Osteoblast (primary cell): ENCODE measurements at regions not wholly inside any gene's neighbourhood (a gene's known extent, or its start where the extent isn't known, plus 50 kb on each side); places are given as distances from the start of the nearest gene placed in this dataset.

Experiments
- DNase-seq: peaks from one replicate; pipeline ENCODE4 v3.0.0; 2011; ENCODE audit warnings: low spot score, mixed read lengths; ENCODE audit not compliant: insufficient read length; ENCODE audit errors: missing footprints
- H2AFZ ChIP-seq: 2 replicates; pipeline ENCODE4 v1.6.0; 2011; ENCODE audit warnings: mild to moderate bottlenecking, low read length
- H3K27ac ChIP-seq: 2 replicates; pipeline ENCODE4 v1.5.1; 2011; ENCODE audit warnings: mild to moderate bottlenecking, low read depth, low read length, moderate library complexity
- H3K27me3 ChIP-seq: 2 replicates; pipeline ENCODE4 v1.6.0; 2012; ENCODE audit warnings: mild to moderate bottlenecking, control low read depth, inconsistent platforms, low read length, moderate library complexity; ENCODE audit not compliant: insufficient read depth
- H3K36me3 ChIP-seq: 2 replicates; pipeline ENCODE4 v1.5.1; 2011; ENCODE audit warnings: mild to moderate bottlenecking, low read length, control low read depth, moderate library complexity; ENCODE audit not compliant: insufficient read depth
- H3K4me1 ChIP-seq: 2 replicates; pipeline ENCODE4 v1.5.1; 2011; ENCODE audit warnings: mild to moderate bottlenecking, low read length, control low read depth, moderate library complexity; ENCODE audit not compliant: insufficient read depth
- H3K4me2 ChIP-seq: 2 replicates; pipeline ENCODE4 v1.6.0; 2011; ENCODE audit warnings: mild to moderate bottlenecking, low read length; ENCODE audit not compliant: insufficient read depth
- H3K4me3 ChIP-seq: fragments of 200-600 bp; sonication (generic); 3 replicates; pipeline ENCODE4 v1.5.1; 2012; ENCODE audit warnings: mild to moderate bottlenecking, low read length, inconsistent platforms; ENCODE audit not compliant: insufficient read depth
- H3K79me2 ChIP-seq: 2 replicates; pipeline ENCODE4 v1.6.0; 2012; ENCODE audit warnings: mild to moderate bottlenecking, low read length, control low read depth, inconsistent platforms; ENCODE audit not compliant: insufficient read depth
- H3K9me3 ChIP-seq: 2 replicates; pipeline ENCODE4 v1.5.1; 2011; ENCODE audit warnings: low read depth, low read length, control low read depth
- H4K20me1 ChIP-seq: 2 replicates; pipeline ENCODE4 v1.6.0; 2012; ENCODE audit warnings: mild to moderate bottlenecking, low read length, control low read depth; ENCODE audit not compliant: insufficient read depth
- TF ChIP-seq, protein P1 (sequence below): IDR thresholded peaks from 2 replicates; pipeline ENCODE4 v1.5.1; 2011; ENCODE audit warnings: mild to moderate bottlenecking, low read depth, low read length, moderate library complexity; ENCODE audit errors: extremely low read depth

DNA sequence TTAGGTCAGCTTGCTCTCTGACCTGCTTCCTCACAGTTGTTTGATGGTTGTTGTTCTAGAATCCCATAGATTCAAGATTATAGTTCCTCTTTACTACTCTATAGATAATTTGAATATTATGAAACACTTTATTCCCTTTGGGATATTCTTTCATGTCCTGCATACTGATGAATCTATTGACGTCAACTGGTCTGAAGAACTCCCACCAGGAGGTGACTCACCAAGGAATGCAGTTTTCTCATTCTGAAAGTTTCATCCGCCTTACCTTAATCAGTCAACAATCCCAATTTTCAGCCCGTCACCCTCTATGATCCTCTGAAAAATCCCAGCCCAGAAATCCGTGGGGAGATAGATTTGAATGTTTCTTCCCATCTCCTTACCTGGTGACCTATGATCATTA, 834.1 kb upstream of the PRMT6 start:
- Histone ChIP-seq H3K4me2 (no peak overlapping the region), H4K20me1 (no peaks in the 10 kb centered on the region), H3K79me2 (no peaks in the 10 kb centered on the region), H3K27ac (no peak overlapping the region), H3K4me1 (no peaks in the 10 kb centered on the region), H3K4me3 (no peak overlapping the region), H3K27me3 (no peaks in the 10 kb centered on the region), H2AFZ (no peak overlapping the region), H3K9me3 (no peaks in the 10 kb centered on the region), H3K36me3 (no peaks in the 10 kb centered on the region)
- TF ChIP-seq, protein P1, sequence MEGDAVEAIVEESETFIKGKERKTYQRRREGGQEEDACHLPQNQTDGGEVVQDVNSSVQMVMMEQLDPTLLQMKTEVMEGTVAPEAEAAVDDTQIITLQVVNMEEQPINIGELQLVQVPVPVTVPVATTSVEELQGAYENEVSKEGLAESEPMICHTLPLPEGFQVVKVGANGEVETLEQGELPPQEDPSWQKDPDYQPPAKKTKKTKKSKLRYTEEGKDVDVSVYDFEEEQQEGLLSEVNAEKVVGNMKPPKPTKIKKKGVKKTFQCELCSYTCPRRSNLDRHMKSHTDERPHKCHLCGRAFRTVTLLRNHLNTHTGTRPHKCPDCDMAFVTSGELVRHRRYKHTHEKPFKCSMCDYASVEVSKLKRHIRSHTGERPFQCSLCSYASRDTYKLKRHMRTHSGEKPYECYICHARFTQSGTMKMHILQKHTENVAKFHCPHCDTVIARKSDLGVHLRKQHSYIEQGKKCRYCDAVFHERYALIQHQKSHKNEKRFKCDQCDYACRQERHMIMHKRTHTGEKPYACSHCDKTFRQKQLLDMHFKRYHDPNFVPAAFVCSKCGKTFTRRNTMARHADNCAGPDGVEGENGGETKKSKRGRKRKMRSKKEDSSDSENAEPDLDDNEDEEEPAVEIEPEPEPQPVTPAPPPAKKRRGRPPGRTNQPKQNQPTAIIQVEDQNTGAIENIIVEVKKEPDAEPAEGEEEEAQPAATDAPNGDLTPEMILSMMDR = no peak
- no peak for DNase-seq

DNA sequence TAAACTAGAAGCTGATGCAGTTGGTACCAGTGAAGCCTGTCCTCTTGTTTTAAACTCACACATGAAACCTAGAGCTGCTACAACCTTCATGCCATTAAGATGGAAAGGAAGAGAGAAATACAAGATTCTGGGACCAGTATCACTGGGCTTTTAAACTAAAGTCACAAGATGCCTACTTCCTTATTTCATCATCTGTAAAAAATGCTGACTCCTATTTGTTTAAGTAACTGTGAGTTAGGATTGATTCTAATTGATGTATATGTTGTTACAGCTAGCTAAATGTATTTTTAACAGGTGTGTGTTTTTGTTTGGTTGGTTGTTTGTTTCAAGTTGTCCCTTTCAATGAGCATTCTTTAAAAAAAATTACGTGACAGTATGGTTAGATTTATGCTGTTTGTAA, 833.3 kb upstream of the PRMT6 start:
- Histone ChIP-seq H3K79me2 (no peaks in the 10 kb centered on the region), H3K27me3 (no peaks in the 10 kb centered on the region), H3K4me2 (no peak overlapping the region), H3K36me3 (no peaks in the 10 kb centered on the region), H3K9me3 (no peaks in the 10 kb centered on the region), H3K27ac (no peak overlapping the region), H3K4me1 (no peaks in the 10 kb centered on the region), H3K4me3 (no peak overlapping the region), H2AFZ (no peak overlapping the region), H4K20me1 (no peaks in the 10 kb centered on the region)
- no peak for DNase-seq
- TF ChIP-seq, protein P1 = no peak

DNA sequence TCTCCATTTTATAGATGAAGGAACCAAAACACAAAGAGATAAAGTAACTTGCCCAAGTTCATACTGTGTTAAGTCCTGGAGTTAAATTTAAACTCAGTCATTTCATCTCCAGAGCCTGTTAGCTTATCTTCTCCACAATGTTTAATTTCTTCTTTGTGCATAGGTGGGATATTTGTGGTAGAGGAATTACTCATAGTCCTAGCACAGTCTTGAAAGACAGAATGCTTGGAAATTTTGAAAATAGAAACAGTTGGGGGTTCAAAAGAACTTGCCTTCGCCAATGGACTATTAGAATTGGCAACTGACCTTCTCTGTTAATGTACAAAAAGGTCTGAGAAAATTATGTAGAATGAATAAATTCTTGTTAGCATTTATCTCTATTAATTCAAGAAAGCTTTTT, 832.0 kb upstream of the PRMT6 start:
- Histone ChIP-seq H3K79me2 (no peaks in the 10 kb centered on the region), H3K27ac (no peak overlapping the region), H3K4me2 (no peak overlapping the region), H3K4me3 (no peak overlapping the region), H3K27me3 (no peaks in the 10 kb centered on the region), H4K20me1 (no peaks in the 10 kb centered on the region), H2AFZ (no peak overlapping the region), H3K36me3 (no peaks in the 10 kb centered on the region), H3K9me3 (no peaks in the 10 kb centered on the region), H3K4me1 (no peaks in the 10 kb centered on the region)
- DNase-seq = no peak
- TF ChIP-seq, protein P1 = no peak

DNA sequence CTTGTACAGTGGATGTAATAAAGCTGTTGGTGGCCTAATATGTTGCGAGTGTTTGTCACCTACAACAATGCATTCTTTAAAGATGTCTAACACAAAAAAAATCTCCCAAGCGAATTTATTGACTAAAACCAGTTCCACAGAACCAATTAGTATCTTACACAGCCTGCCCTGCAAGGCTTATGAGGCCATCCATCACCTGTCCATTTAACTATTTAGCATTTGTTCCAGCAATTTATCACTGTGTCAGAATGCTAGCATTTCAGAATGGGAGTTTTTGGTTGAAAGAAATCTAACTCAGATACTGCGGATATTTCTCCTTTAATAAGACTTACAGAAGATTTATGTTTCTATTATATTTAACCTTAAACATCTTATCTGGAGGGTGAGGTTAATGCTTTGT, 831.1 kb upstream of the PRMT6 start:
- Histone ChIP-seq H3K4me3 (no peak overlapping the region), H3K27ac (no peak overlapping the region)

More for the DNA sequence above, 831.1 kb upstream of the PRMT6 start:
- DNase-seq = no peak
- TF ChIP-seq, protein P1 = no peak
- Histone ChIP-seq H3K79me2 (no peaks in the 10 kb centered on the region), H4K20me1 (no peaks in the 10 kb centered on the region), H3K4me2 (no peak overlapping the region), H3K36me3 (no peaks in the 10 kb centered on the region), H2AFZ (no peak overlapping the region), H3K4me1 (no peaks in the 10 kb centered on the region), H3K9me3 (no peaks in the 10 kb centered on the region), H3K27me3 (no peaks in the 10 kb centered on the region)
